ENCODE measurements at regions not wholly inside any gene's neighbourhood (a gene's known extent, or its start where the extent isn't known, plus 50 kb on each side); places are given as distances from the start of the nearest gene placed in this dataset.

- Histone ChIP-seq H3K27me3 (no peaks in the 10 kb centered on the region), H3K4me1 (no peaks in the 10 kb centered on the region), H3K9me3 (no peaks in the 10 kb centered on the region), H3K36me3 (no peaks in the 10 kb centered on the region), H3K4me3 (ENCODE audit: low read depth, low read length) (no peak overlapping the region)
- no peak for TF ChIP-seq CTCF (IDR thresholded peaks at IDR 0.05; ENCODE audit: low read depth, low read length)
- no peak for DNase-seq
These were observed 244.7 kb upstream of the TNC start for GRCh38 chr9:115362640-115363039.

GRCh38 chr9:115364991-115365390 lies 247.0 kb upstream of the TNC start:
- Histone ChIP-seq H3K36me3 (no peaks in the 10 kb centered on the region), H3K9me3 (no peaks in the 10 kb centered on the region), H3K4me3 (ENCODE audit: low read depth, low read length) (no peak overlapping the region), H3K4me1 (no peaks in the 10 kb centered on the region), H3K27me3 (no peaks in the 10 kb centered on the region)
- DNase-seq, result no peak
- no peak for TF ChIP-seq CTCF (IDR thresholded peaks at IDR 0.05; ENCODE audit: low read depth, low read length)

DNA sequence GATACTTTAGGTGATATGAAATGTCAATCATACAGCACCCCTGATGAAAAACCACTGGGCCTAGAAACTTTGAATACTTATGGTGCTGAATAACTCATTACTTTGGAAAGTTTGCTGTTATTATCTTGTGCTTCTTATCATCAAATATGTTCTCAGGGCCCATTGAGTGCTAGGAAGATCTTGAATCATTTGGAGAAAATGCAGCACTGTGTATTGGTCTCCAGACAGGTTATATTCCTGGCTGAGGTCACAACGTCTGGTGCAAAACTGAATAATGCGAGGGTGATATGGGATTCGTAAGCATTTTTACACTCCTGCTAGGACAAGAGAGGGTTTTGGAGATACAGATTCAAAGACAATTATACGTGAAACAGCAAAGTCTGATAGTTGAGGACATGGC lies 249.4 kb upstream of the TNC start:
- TF ChIP-seq CTCF (IDR thresholded peaks at IDR 0.05; ENCODE audit: low read depth, low read length), result no peak
- Histone ChIP-seq H3K27me3 (no peaks in the 10 kb centered on the region), H3K4me3 (ENCODE audit: low read depth, low read length) (no peak overlapping the region), H3K4me1 (no peaks in the 10 kb centered on the region), H3K9me3 (no peaks in the 10 kb centered on the region), H3K36me3 (no peaks in the 10 kb centered on the region)
- DNase-seq, result no peak

DNA sequence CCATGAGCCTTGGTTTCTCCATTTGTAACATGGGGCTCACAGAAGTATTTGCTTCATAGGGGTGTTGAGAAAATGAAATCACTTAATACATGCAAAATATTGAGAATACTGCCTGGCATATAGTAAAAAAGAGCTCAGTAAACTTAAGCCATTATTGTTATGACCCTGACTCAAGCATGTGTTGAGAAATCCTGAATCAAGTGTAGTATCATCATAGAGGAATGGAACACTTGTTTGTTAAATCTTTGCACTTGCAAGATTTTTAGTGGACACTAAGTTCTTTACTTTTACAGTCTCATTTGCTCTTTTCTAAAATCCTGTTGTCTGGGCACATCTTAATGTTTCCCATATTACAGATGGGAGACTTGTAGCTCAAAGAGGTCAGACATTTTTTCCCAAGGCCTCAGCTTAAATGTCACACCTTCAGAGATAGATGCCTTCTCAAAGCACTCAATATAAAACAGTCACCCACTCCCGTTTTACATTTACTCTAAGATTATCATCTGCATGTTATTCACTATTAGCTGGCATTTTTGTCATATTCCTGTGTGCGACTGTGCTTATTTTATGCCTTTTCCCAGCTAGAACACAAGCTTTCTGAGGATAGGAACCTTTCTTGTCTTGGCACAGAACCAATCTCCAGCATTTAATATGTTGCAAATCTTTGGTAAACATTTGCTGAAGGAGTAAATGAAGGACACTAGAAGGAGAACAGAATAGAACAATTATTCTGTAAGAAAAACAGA lies 250.0 kb upstream of the TNC start:
- H3K9me3 ChIP-seq, result no peaks in the 10 kb centered on the region
- no peak overlapping the region for H3K4me3 ChIP-seq (ENCODE audit: low read depth, low read length)
- no peak for TF ChIP-seq CTCF (IDR thresholded peaks at IDR 0.05; ENCODE audit: low read depth, low read length)
- no peaks in the 10 kb centered on the region for H3K36me3 ChIP-seq
- H3K27me3 ChIP-seq, result no peaks in the 10 kb centered on the region
- H3K4me1 ChIP-seq, result no peaks in the 10 kb centered on the region
- DNase-seq, result no peak

DNA sequence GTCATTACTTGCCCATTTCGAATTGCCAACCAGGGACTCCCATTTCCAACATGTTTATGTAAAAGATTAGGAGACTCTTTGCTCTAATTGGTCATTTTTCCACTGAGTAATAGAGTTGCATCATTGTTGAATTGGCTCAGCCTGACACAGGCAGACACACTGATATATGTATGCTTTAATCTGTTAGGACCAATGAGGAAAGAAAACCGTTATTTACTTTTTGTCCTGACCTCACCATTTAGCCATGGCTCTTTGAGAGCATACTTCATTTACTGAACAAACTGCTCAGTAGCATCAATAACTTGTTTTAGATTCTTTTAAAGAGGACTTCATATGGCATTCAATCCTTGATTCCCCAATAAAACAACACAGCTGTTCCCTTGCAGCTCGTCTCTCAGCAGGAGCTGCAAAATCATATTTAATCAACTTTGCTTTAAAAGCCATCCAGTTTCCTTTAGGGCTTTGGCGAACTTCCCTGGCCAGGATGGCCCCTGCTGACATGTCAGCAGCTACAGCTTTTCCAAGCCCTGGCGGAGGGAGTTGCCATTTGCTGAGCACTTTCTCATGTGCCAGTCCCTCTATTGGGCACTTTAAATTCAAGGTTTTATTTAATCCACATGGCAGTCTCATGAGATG lies 251.5 kb upstream of the TNC start:
- TF ChIP-seq CTCF (IDR thresholded peaks at IDR 0.05; ENCODE audit: low read depth, low read length), result no peak
- Histone ChIP-seq H3K27me3 (no peaks in the 10 kb centered on the region), H3K36me3 (no peaks in the 10 kb centered on the region), H3K4me1 (no peaks in the 10 kb centered on the region), H3K4me3 (ENCODE audit: low read depth, low read length) (no peak overlapping the region), H3K9me3 (no peaks in the 10 kb centered on the region)
- DNase-seq, result no peak

DNA sequence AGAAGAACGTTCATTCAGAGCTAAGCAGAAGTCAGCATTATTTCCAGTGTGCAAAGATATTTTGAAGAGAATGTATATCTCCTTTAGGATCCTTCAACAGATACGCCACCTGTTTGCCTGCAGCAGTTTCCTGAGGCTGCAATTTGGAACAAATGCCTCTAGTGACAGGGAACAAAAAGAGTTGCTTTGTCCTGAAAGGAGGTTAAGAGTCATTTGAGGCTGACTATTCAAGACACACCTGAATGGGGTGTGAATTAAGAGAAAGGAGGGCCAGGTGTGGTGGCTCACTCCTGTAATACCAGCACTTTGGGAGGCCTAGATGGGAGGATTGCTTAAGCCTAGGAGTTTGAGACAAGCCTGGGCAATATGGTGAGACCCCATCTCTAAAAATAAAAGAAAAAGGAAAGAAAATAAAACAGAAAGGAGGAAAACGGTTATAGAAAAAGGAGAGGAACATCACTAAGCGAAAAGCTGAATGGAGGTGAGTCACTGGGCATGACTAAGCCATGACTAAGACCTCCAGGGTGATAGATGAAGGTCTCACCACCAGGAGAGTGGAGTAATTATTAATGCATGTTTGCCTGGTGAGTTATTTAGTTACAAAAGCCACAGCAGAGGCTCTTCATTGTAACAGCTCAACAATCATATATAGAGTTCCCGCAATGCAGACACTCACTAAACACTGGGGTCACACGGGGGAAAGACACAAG lies 255.2 kb upstream of the TNC start:
- Histone ChIP-seq H3K4me1 (no peaks in the 10 kb centered on the region), H3K27me3 (no peaks in the 10 kb centered on the region), H3K4me3 (ENCODE audit: low read depth, low read length) (no peak overlapping the region), H3K36me3 (no peaks in the 10 kb centered on the region), H3K9me3 (no peaks in the 10 kb centered on the region)
- DNase-seq, result no peak
- no peak for TF ChIP-seq CTCF (IDR thresholded peaks at IDR 0.05; ENCODE audit: low read depth, low read length)
